ENCODE measurements at regions not wholly inside any gene's neighbourhood (a gene's known extent, or its start where the extent isn't known, plus 50 kb on each side); places are given as distances from the start of the nearest gene placed in this dataset.

DNA sequence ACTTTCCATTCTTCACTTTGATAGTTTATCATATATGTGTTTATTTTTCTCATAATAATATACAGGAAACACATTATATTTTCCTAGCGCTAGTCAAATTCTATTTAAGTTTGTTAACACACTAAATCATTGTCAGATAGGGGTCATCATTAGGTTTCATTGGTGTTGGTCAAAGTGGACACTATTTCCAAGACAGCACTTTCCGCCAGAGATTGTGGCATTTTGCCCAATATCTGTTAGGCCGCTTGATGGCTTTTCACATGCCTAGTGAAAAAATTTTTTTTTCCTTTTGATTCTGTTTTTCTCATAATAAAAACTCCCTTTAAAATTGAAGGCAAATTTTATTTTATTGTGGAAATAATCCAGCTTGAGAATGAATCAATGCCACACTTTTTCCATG lies 495.4 kb upstream of the AKR1E2 start:
- DNase-seq, result no peak

DNA sequence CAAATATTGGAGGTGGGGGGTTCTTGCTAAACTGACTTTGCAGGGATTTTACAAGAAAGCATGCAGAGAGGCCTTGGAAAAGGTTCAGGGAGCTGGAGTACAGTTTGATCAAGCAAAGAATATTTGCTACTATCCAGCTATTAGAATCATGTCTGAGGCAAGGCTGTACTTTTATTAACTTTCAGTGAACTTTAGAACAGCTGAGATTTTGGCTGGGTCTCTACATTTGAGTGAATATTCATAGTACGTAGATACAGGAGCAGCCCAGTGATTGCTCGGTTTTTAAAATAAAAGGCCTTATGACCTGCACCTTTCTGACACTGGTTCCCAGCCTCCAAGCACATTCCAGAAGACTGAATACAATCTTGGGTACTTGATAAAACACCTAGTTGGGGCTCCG lies 496.8 kb upstream of the AKR1E2 start:
- no peak for DNase-seq

DNA sequence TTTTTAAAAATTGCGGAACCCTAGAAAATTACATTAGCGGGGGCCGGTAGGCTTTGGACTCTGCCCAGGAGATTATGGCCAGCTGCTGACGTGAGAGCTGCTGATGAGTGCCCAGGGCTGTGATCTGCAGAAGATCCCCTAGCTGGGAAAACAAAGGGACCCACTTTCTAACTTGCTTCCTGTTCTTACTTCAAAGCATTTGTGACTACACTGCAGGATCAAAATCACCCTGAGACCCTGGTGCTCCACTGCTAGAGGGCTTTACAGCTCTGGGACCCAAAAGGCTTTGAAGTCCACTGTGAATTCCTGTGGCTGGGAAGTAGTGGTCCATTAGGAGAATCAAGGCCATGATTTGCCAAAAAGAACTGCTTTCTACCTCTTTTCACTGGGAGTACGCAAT lies 499.4 kb upstream of the AKR1E2 start:
- DNase-seq, result no peak

DNA sequence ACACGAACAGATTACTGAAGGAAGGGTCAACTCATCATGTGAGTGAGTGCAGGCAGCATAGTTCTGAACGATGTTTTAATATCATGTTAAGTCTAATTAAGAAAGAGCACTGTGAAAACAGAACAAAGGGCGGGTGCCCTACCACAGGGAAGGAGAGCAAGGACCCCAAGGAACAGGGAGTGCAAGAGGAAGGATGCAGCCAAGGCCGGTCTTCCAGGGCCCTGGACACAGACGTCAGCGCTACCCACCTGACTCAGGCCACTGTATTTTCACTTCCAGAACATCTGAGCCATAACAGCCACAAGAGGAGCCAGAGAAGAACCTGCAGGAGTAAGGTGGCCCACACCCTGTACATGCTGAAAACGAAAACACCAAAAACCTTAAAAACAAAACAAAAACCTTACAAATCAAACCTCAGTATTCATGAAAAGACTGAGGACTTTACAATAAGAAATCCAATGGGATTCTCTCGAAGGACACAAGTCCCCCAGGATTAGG lies 506.1 kb upstream of the AKR1E2 start:
- no peak for DNase-seq

DNA sequence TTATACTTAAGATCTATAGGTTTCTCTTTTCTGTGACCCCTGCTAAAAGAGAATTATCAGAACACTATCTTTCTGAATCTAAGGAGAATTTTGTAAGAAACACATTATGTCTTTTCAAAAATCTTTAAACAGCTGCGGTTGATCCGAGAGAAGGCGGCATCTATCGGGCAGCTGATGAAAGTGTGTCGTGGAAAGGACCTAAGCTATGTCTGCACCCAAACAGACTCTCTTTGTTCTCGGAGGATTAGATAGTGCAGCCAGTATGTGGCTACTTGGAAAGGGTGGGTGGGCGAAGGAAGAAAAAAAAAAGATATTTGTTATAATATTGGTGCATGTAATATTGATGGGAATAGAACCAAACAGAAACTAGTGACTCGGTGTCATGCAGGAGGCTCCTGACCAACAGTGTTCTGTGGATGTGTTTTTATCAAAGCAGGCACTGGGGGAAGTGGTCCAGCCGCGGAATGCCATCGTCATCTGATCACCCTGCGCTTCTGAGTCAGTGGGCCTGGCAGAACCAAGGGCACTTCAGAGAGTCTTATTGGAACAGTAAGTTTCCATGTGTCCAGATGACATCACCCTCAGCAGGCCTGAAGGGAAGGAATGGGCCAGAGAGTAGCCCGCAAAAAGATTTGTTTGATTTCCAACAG lies 509.7 kb upstream of the AKR1E2 start:
- DNase-seq, result no peak

DNA sequence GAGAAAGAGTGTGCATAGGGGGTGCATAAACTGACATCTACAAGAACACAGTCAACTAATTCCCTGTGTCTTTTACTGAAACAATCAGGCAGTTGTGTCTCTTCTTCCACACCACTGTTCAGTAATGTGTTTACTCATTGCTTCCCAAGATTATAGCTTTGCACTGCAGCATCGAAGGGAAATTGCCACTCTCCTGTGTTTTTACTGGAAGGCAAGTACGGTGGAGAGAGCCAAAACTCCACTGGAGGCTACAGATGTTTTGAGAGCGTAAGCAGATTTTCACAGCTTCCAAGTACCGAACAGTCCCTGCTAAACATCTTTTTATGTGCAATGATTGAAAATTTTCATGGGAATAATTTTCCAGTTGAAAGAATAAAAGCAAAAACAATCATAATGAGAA lies 510.5 kb upstream of the AKR1E2 start:
- no peak for DNase-seq

DNA sequence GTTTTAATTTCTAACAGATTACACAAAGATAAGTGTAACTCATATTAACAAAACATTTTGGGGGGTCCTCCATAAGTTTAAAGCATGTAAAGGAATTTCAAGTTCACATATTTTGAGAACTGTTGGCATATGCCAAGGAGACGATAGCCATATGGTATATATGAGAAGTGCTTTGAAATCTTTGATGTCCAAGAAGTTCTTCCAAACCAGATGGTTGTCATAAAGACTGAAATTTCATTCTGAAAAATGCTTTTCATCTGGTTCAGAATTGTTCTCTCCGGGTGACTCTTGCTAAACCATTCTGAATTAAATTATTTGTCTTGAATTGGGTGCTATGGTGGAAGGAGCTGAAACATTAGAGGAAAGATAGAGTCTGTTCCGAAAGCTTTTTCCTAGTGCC lies 513.0 kb upstream of the AKR1E2 start:
- DNase-seq, result no peak

DNA sequence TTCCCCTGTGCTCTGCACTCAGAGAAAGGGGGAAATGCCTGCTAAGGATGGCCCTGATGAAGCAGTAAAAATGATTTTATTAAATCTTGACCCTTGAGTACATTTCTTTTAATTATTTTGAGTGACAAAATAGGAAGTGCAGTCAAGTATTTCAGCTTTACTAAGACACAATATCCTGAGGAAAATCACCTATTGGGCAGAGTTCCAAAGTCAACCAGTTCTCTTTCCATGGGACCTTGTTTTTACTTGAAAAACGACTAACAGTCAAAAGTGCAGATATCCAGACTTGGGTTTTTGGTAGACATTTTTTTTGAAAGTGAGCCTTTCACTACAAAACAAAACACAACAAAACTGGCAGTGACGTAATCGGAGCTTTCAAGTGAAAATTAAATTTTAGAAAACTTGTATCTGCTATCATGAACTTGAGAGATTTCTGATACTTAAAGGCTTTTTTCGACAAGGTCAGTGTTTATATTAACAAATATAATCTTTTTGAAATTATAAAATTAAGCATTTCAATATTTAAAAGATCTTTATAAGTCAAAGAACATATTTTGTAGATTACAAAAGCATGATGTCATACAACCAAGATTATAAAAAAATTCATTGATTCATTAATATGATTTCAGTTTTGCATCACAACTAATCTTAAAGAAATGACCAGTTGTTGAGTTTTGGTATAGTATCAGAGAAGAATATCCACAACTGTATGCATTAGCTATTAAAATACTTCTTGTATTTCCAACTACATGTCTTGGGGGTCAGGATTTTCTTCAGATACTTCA lies 513.8 kb upstream of the AKR1E2 start:
- no peak for DNase-seq

DNA sequence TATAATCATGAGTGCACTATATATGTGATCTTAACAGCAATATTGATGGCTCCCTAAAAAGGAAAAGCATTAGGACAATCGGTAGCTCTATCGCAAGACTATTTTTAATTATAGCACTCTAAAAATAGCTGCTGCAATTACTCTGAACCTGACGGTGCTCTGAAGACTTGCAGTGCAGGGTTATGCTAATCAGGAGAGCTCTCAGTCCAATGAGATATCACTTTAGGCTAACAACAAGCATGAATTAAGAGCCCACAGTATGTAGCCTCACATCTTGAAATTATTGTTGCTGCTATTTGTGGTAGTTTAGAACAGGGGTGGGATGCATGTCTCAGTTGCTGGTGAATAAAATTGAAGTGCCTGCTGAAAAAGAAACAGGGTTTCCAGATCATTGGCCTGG lies 515.8 kb upstream of the AKR1E2 start:
- DNase-seq, result no peak

DNA sequence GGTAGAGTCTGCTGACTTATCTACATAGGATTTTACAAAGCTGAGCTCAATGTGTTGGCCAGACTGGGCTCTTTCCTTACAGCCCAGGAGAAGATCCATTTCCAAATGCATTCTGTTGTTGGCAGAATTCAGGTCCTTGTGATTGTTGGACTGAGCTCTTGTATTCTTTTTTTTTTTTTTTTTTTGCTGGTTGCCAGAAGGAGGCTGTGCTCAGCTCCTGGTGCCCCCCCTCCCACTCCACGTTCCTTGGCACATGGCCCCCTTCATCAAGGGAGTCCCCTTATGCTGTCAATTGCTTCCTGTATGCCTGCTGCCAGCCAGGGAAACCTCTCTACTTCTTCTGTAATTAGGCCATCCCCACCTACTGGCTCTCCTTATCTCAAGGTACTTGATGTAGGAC lies 518.1 kb upstream of the AKR1E2 start:
- DNase-seq, result no peak

DNA sequence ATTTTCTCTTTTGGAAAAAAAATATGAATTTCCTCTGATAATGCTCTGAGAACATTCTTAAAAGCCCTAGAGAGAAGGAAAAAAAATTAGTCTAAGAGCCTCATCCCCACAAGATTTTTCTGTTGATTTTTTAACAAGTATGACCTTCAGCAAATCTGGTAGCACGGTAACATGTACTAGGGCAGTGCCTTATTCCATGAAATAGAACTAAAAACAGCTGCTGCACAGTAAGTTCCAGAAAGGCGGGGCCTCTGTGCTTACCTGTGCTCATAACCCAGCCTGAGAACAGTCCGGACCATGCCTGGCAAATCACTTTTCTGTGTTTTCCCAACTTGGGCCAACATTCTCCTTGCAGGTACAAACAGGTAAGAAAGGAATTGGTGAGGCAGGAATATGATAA lies 519.1 kb upstream of the AKR1E2 start:
- DNase-seq, result no peak

DNA sequence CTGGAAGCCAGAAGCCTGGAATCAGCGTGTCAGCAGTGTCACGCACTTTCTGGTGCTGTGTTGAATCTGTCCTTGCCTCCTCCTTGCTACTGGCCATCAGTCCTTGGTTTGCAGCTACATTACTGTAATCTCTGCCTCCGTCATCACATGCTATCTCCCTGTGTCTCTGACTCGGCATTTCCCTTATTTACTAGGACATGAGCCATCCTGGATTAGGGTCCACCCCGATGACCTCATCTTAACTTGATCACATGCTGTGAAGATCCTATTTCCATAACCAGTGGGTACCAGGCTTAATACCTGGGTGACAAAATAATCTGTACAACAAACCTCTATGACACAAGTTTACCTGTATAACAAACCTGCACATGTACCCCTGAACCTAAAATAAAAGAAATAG lies 518.0 kb upstream of the KLF6 start:
- DNase-seq, result no peak

DNA sequence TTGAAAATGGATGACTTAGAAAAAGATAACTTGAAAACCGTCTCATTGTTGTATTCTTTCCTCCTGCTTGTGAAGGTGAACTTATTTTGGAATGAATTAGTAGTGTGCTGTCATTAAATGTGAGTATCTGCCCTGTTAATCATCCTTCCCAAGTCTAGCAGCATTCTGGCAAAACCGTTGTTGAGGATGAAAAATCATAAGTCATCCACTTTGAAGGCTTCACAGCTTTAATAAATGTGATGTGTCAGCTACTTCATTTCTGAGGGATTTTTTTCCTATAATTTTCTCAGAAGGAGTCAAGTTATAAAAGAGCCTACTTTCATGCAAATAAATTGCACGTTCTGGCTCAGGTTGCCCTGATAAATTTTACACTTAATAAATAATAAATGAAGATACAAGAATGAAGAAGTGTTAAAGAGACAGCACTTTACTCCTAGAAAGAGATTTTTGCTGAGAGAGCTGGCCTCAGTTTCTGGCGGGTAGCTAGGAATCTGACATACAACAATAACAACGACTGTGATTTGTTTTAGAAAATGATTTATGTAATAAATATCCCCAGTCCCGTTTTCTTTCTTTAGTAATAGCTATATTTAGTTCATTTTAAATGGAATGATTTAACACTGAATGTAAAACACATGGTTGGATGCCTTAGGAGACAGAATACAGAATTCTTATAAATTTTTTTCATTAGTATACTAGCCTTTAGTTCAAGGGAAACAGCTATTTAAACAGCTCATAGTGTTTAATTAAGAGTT lies 516.5 kb upstream of the KLF6 start:
- no peak for DNase-seq

DNA sequence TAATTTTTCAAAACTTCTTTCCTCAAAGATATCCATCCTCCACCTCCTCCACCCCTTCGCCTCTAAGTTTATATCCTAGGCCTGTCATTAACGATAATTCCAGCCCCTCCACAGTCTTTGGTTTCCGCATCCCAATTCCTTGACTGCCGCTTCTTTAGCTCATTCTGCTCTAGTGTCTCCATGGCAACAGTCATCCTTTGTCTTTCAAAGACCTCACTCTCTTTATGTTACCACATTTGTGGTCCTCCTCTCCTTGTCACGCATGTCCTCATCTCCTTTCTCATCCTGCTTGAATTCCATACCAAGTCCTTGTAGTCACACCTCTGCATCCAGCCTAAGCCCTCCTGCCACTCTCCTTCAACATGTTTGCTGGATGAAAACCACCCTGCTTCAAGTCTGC lies 511.2 kb upstream of the KLF6 start:
- DNase-seq, result no peak

DNA sequence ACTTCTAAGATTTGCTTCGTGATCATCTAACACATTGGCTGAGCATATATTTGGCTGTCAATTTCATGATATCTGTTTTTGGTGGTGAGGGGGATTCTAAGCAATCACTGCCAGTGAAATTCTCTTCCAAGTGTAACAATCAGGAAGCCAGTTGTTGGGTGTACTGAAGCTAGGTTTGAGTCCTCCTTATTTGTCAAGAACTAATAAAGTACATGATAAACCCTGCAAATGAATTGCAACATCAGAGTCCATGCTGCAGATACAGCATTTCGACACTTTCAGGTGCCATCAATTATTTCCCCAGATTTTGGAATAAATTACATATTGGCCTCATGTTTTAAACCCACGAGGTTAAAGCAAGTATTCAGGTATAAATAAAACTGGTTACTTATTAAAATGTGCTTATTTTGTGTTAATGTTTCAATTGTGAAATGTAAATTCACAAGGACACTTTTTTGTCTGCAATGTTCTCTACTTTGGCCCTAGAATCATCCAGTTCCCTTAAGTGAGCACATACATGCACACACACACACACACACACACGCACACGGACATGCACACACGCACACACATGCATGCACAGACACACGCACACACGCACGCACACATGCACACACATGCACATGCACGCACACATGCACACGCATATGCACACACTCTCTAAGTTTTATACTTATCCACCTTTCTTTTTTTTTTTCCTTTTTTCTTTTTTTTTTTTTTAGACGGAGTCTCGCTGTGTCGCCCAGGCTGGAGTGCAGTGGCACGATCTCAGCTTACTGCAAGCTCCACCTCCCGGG lies 510.2 kb upstream of the KLF6 start:
- no peak for DNase-seq

DNA sequence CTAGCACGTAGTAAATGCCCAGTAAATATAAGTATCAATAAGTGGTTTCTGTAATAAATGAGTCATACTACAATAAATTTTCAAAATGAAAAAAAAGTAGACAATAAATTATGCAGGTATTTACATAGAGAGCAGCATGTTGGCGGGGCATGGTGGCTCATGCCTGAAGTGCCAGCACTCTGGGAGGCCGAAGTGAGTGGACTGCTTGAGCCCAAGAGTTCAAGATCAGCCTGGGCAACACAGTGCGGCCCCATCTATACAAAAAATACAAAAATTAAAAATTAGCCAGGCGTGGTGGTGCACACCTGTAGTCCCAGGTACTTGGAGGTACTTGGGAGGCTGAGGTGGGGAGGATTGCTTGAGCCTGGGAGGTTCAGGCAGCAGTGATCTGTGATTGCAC lies 509.3 kb upstream of the KLF6 start:
- DNase-seq, result no peak

DNA sequence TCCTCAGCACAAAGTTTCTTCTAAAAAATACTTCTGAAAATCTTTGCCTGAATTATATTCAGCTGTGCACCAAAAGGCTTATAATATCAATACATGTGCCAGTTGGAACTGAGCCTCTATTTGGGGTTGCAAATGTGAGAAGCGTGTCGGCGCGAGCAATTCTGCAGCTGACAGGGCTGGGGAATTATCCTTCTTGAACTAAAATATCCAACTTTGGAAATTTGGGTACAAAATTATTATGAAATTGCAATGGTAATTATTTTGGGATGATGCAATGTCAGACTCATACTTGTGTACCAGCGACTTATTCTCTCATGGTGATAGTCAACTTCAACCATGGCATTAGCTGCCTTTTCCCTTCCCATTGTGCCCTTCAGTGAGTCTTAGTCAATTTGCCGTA lies 507.0 kb upstream of the KLF6 start:
- DNase-seq, result no peak

DNA sequence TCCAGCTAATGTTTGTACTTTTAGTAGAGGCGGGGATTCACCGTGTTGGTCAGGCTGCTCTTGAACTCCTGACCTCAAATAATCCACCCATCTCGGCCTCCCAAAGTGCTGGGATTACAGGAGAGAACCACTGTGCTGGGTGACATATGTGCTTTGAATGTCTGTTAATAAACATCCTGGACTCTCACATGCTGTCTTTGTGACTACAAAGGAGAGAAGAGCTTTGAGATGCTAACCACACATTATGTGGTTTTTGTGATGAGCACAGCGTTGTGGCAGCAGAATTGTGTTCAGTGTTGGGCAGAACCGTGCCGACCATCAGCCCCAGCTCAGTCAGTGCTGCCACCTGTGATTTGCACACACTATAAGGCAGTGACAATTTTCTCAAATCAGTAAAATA lies 500.1 kb upstream of the KLF6 start:
- no peak for DNase-seq

DNA sequence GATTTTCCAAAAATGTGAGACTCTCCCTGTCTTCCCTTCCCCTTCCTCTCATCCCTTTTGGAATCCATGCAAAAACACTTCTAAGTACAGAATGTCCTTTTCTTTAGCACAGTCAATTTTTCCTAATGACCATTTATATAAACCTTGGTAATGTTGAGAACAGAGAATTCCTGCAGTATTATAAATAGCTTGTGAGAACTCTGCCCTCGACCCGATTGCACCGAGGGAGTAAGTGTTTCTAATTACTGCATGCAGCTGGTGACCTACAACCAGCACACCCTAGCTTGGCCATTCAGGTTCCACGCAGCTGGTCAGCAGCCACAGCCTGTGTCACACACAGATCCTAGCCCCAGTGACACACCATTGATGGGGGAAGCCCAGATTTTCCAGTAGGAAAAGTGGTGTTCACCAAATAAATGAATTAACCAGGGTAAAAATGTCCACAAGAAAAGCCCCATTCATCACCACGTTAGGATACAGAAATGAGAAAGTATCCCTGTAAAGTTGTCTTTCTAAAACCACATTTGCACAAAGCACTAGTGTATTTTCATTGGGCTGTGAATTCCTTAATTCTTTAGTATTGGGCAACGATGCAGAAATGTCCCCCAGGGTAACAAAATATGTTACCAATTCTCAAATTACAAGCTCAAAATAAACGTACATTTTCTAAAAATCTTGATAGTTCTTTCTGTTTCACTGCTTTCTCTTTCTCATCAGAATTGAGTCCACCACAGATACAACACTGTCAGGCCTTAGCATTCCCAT lies 499.0 kb upstream of the KLF6 start:
- DNase-seq, result no peak

DNA sequence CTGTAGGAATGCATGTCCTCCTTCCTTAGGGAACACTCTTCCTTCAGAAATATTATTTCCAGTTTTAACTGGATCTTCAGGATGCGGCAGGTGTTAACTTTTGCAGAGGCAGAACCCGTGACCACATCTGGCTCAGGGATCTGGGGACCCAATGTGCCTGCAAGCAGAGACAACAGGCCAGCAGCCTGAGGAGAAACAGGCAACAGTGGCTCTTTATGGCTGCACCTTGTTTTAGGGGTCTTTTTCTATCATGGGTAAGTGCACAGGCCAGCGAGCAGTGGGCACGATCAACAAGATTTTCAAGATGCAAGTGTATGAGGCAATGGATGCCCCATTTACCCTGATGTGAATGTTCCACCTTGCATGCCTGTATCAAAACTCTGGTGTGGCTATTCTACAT lies 497.5 kb upstream of the KLF6 start:
- DNase-seq, result no peak

DNA sequence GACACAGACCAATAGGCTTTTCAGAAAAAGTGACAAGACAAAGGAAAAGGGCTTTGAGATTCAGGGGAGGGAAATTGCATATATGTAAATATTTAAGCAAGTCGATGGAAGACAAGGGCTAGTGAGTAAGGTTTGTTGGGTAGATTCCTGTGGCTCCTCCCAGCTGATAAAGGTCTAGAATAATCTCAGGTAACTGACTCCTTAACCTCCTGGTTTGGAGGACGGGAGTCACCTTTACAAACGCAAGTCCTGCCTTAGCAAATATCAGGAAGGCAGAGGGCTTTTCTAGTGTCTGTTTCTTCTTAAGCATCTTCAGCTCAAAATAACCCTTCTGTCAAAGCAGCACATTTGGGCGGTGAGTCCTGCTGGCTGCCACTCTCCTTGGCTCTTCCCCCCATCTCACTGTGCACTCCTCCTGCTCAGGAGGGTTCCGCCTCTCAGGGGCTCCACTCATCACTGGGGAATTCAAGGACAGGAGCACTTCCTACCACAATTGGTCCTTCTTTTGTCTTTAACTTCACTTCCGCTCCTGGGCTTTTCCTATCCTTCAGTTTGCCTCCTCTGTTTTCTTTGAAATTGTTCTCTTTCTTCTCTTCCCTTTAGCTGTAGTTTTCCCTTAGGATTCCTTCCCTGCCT lies 496.3 kb upstream of the KLF6 start:
- DNase-seq, result no peak
